ENCODE measurements at regions not wholly inside any gene's neighbourhood (a gene's known extent, or its start where the extent isn't known, plus 50 kb on each side); places are given as distances from the start of the nearest gene placed in this dataset.

GRCh38 chr4:72817012-72817411, 248.0 kb upstream of the ADAMTS3 start:
- TF ChIP-seq EZH2 (IDR thresholded peaks at IDR 0.05) (no peak), POLR2AphosphoS5 (IDR thresholded peaks at IDR 0.05; ENCODE audit: borderline replicate concordance, low read depth, low read length) (no peak), FOXP2 (optimal IDR thresholded peaks at IDR 0.05; ENCODE audit: control extremely low read depth, extremely low read length, insufficient read depth) (no peak)

Measured in SK-N-MC (cell line).